ENCODE measurements at regions not wholly inside any gene's neighbourhood (a gene's known extent, or its start where the extent isn't known, plus 50 kb on each side); places are given as distances from the start of the nearest gene placed in this dataset.

- no peaks in the 10 kb centered on the region for H3K79me2 ChIP-seq (replicated peaks; ENCODE audit: insufficient read depth)
- H3K9me2 ChIP-seq (ENCODE audit: insufficient read depth) = no peaks in the 10 kb centered on the region
- H3K4me2 ChIP-seq = no peak overlapping the region
- H3K9me3 Mint-ChIP-seq = no peaks in the 10 kb centered on the region; the same call in 2 of the 3 replicates
- H3K4me1 ChIP-seq (ENCODE audit: insufficient read depth) = no peaks in the 10 kb centered on the region
- H3K4me3 Mint-ChIP-seq = no peak overlapping the region
- H3K4me1 Mint-ChIP-seq = no peaks in the 10 kb centered on the region
- no peaks in the 10 kb centered on the region for H3K27me3 Mint-ChIP-seq (ENCODE audit: insufficient read depth, low read depth, poor library complexity)
- no peaks in the 10 kb centered on the region for H3K36me3 Mint-ChIP-seq (ENCODE audit: low read depth)
- DNase-seq (ENCODE audit: low spot score) (no peak), ATAC-seq (no peak)
- H4K20me1 ChIP-seq (replicated peaks; ENCODE audit: insufficient read depth) = no peaks in the 10 kb centered on the region
- no peak overlapping the region for H3K27ac ChIP-seq (ENCODE audit: low read depth)
- TF ChIP-seq ETS1 (IDR thresholded peaks at IDR 0.05) (no peak), EZH2 (IDR thresholded peaks at IDR 0.05; ENCODE audit: low read depth, unreplicated experiment) (no peak), STAT1 (IDR thresholded peaks at IDR 0.05; ENCODE audit: unreplicated experiment) (no peak), NANOG (IDR thresholded peaks at IDR 0.05; ENCODE audit: borderline replicate concordance) (no peak), REST (IDR thresholded peaks at IDR 0.05; ENCODE audit: unreplicated experiment) (no peak), EZH2phosphoT487 (IDR thresholded peaks at IDR 0.05; ENCODE audit: unreplicated experiment) (no peak)
- TF ChIP-seq, protein P1, sequence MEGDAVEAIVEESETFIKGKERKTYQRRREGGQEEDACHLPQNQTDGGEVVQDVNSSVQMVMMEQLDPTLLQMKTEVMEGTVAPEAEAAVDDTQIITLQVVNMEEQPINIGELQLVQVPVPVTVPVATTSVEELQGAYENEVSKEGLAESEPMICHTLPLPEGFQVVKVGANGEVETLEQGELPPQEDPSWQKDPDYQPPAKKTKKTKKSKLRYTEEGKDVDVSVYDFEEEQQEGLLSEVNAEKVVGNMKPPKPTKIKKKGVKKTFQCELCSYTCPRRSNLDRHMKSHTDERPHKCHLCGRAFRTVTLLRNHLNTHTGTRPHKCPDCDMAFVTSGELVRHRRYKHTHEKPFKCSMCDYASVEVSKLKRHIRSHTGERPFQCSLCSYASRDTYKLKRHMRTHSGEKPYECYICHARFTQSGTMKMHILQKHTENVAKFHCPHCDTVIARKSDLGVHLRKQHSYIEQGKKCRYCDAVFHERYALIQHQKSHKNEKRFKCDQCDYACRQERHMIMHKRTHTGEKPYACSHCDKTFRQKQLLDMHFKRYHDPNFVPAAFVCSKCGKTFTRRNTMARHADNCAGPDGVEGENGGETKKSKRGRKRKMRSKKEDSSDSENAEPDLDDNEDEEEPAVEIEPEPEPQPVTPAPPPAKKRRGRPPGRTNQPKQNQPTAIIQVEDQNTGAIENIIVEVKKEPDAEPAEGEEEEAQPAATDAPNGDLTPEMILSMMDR (conservative IDR thresholded peaks at IDR 0.05; ENCODE audit: low read depth in 2 of 2) = no peak
- H3K36me3 ChIP-seq (ENCODE audit: insufficient read depth) = no peaks in the 10 kb centered on the region
- no peak overlapping the region for H2AFZ ChIP-seq
- H3K4me3 ChIP-seq = no peak overlapping the region
- H3F3A ChIP-seq (replicated peaks; ENCODE audit: low read depth) = no peaks in the 10 kb centered on the region
- H3K27ac Mint-ChIP-seq = no peak overlapping the region
- no peaks in the 10 kb centered on the region for H3K27me3 ChIP-seq (ENCODE audit: insufficient read depth)
Observed at GRCh38 chr21:27061770-27062169, 94.9 kb upstream of the ADAMTS5 start.

DNA sequence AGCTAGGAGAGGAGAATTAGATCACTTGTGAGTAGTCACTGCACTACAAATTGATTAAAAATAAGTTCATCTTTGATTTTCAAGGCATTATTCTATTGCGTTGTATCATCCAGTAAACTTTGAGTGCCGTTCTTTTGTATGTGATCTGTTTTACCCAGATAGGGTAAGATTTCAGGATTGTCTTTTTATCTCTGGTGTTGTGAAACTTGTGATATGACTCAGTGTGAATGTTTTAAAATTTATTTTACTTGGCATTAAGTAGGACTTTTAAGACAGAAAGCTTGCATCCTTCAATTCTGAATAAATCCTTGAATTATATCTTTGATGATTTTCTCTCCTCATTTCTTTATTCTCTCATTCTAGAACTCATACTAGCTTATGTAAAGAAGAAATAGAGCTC, 93.3 kb upstream of the ADAMTS5 start:
- Histone ChIP-seq H3F3A (replicated peaks; ENCODE audit: low read depth) (no peaks in the 10 kb centered on the region), H3K36me3 (ENCODE audit: insufficient read depth) (no peaks in the 10 kb centered on the region), H3K79me2 (replicated peaks; ENCODE audit: insufficient read depth) (no peaks in the 10 kb centered on the region), H3K4me2 (no peak overlapping the region), H3K27me3 (ENCODE audit: insufficient read depth) (no peaks in the 10 kb centered on the region), H3K27ac (ENCODE audit: low read depth) (no peak overlapping the region), H2AFZ (no peak overlapping the region), H3K4me1 (ENCODE audit: insufficient read depth) (no peaks in the 10 kb centered on the region), H3K4me3 (no peak overlapping the region), H4K20me1 (replicated peaks; ENCODE audit: insufficient read depth) (no peaks in the 10 kb centered on the region), H3K9me2 (ENCODE audit: insufficient read depth) (no peaks in the 10 kb centered on the region)
- DNase-seq (ENCODE audit: low spot score) (no peak), ATAC-seq (no peak)
- Mint-ChIP-seq H3K4me1 (no peaks in the 10 kb centered on the region), H3K36me3 (ENCODE audit: low read depth) (no peaks in the 10 kb centered on the region), H3K27me3 (ENCODE audit: insufficient read depth, low read depth, poor library complexity) (no peaks in the 10 kb centered on the region), H3K4me3 (no peak overlapping the region), H3K9me3 (peaks cover 2% of the 10 kb centered on the region; the same call in 2 of the 3 replicates), H3K27ac (no peak overlapping the region)
- TF ChIP-seq STAT1 (IDR thresholded peaks at IDR 0.05; ENCODE audit: unreplicated experiment) = no peak
- no peak for TF ChIP-seq JUNB (IDR thresholded peaks at IDR 0.05; ENCODE audit: unreplicated experiment)
- TF ChIP-seq, protein P2, sequence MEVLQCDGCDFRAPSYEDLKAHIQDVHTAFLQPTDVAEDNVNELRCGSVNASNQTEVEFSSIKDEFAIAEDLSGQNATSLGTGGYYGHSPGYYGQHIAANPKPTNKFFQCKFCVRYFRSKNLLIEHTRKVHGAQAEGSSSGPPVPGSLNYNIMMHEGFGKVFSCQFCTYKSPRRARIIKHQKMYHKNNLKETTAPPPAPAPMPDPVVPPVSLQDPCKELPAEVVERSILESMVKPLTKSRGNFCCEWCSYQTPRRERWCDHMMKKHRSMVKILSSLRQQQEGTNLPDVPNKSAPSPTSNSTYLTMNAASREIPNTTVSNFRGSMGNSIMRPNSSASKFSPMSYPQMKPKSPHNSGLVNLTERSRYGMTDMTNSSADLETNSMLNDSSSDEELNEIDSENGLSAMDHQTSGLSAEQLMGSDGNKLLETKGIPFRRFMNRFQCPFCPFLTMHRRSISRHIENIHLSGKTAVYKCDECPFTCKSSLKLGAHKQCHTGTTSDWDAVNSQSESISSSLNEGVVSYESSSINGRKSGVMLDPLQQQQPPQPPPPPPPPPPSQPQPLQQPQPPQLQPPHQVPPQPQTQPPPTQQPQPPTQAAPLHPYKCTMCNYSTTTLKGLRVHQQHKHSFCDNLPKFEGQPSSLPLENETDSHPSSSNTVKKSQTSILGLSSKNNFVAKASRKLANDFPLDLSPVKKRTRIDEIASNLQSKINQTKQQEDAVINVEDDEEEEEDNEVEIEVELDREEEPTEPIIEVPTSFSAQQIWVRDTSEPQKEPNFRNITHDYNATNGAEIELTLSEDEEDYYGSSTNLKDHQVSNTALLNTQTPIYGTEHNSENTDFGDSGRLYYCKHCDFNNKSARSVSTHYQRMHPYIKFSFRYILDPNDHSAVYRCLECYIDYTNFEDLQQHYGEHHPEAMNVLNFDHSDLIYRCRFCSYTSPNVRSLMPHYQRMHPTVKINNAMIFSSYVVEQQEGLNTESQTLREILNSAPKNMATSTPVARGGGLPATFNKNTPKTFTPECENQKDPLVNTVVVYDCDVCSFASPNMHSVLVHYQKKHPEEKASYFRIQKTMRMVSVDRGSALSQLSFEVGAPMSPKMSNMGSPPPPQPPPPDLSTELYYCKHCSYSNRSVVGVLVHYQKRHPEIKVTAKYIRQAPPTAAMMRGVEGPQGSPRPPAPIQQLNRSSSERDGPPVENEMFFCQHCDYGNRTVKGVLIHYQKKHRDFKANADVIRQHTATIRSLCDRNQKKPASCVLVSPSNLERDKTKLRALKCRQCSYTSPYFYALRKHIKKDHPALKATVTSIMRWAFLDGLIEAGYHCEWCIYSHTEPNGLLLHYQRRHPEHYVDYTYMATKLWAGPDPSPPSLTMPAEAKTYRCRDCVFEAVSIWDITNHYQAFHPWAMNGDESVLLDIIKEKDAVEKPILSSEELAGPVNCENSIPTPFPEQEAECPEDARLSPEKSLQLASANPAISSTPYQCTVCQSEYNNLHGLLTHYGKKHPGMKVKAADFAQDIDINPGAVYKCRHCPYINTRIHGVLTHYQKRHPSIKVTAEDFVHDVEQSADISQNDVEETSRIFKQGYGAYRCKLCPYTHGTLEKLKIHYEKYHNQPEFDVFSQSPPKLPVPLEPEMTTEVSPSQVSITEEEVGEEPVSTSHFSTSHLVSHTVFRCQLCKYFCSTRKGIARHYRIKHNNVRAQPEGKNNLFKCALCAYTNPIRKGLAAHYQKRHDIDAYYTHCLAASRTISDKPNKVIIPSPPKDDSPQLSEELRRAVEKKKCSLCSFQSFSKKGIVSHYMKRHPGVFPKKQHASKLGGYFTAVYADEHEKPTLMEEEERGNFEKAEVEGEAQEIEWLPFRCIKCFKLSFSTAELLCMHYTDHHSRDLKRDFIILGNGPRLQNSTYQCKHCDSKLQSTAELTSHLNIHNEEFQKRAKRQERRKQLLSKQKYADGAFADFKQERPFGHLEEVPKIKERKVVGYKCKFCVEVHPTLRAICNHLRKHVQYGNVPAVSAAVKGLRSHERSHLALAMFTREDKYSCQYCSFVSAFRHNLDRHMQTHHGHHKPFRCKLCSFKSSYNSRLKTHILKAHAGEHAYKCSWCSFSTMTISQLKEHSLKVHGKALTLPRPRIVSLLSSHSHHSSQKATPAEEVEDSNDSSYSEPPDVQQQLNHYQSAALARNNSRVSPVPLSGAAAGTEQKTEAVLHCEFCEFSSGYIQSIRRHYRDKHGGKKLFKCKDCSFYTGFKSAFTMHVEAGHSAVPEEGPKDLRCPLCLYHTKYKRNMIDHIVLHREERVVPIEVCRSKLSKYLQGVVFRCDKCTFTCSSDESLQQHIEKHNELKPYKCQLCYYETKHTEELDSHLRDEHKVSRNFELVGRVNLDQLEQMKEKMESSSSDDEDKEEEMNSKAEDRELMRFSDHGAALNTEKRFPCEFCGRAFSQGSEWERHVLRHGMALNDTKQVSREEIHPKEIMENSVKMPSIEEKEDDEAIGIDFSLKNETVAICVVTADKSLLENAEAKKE (CRISPR knock-in tag; IDR thresholded peaks at IDR 0.05) = no peak

Data from GM23338 (cell line).